Jurkat, Clone E6-1 (cell line): ENCODE measurements at regions not wholly inside any gene's neighbourhood (a gene's known extent, or its start where the extent isn't known, plus 50 kb on each side); places are given as distances from the start of the nearest gene placed in this dataset.

Source experiments
- DNase-seq: peaks from one replicate; pipeline ENCODE4 v3.0.0-alpha.2; 2011; ENCODE audit warnings: low read depth, low spot score
- H3K4me3 ChIP-seq: 2 replicates; pipeline ENCODE4 v1.5.1; 2011; ENCODE audit warnings: mild to moderate bottlenecking, low read length, control low read depth, moderate library complexity

- no peak overlapping the region for H3K4me3 ChIP-seq
- no peak for DNase-seq
Measured at GRCh38 chr2:34311816-34312215, 712.7 kb upstream of the FAM98A start.

GRCh38 chr2:34308140-34308539 lies 709.0 kb upstream of the FAM98A start:
- H3K4me3 ChIP-seq: no peak overlapping the region
- no peak for DNase-seq

- no peak for DNase-seq
- no peak overlapping the region for H3K4me3 ChIP-seq
Measured at GRCh38 chr2:34307636-34308035, 708.5 kb upstream of the FAM98A start.

- no peak overlapping the region for H3K4me3 ChIP-seq
- DNase-seq: no peak
Measured at GRCh38 chr2:34306745-34307144, 707.6 kb upstream of the FAM98A start.

GRCh38 chr2:34305587-34305986 lies 706.5 kb upstream of the FAM98A start:
- no peak for DNase-seq

GRCh38 chr2:34294961-34295360 lies 695.9 kb upstream of the FAM98A start:
- no peak overlapping the region for H3K4me3 ChIP-seq
- DNase-seq: no peak

More at GRCh38 chr2:34305587-34305986, 706.5 kb upstream of the FAM98A start:
- no peak overlapping the region for H3K4me3 ChIP-seq

GRCh38 chr2:34291076-34291475 lies 692.0 kb upstream of the FAM98A start:
- no peak overlapping the region for H3K4me3 ChIP-seq
- no peak for DNase-seq

- DNase-seq: no peak
- no peak overlapping the region for H3K4me3 ChIP-seq
Measured at GRCh38 chr2:34288016-34288415, 688.9 kb upstream of the FAM98A start.

GRCh38 chr2:34280606-34281005 lies 681.5 kb upstream of the FAM98A start:
- no peak overlapping the region for H3K4me3 ChIP-seq
- DNase-seq: no peak

- no peak for DNase-seq
- H3K4me3 ChIP-seq: no peak overlapping the region
Measured at GRCh38 chr2:34266908-34267697, 668.0 kb upstream of the FAM98A start.

- DNase-seq: no peak
- no peak overlapping the region for H3K4me3 ChIP-seq
Measured at GRCh38 chr2:34261701-34262100, 662.6 kb upstream of the FAM98A start.

- H3K4me3 ChIP-seq: no peak overlapping the region
- no peak for DNase-seq
Measured at GRCh38 chr2:34254272-34254878, 655.3 kb upstream of the FAM98A start.

GRCh38 chr2:34252111-34252510 lies 653.0 kb upstream of the FAM98A start:
- DNase-seq: no peak
- no peak overlapping the region for H3K4me3 ChIP-seq

- H3K4me3 ChIP-seq: no peak overlapping the region
- DNase-seq: no peak
Measured at GRCh38 chr2:34251578-34251977, 652.5 kb upstream of the FAM98A start.

GRCh38 chr2:34244195-34244594 lies 645.1 kb upstream of the FAM98A start:
- H3K4me3 ChIP-seq: no peak overlapping the region
- DNase-seq: no peak

- DNase-seq: no peak
- H3K4me3 ChIP-seq: no peak overlapping the region
Measured at GRCh38 chr2:34242763-34243123, 643.6 kb upstream of the FAM98A start.

GRCh38 chr2:34241905-34242762 lies 643.0 kb upstream of the FAM98A start:
- H3K4me3 ChIP-seq: no peak overlapping the region
- no peak for DNase-seq

GRCh38 chr2:34239511-34239910 lies 640.4 kb upstream of the FAM98A start:
- DNase-seq: no peak
- no peak overlapping the region for H3K4me3 ChIP-seq

GRCh38 chr2:34234823-34235222 lies 635.7 kb upstream of the FAM98A start:
- DNase-seq: no peak
- no peak overlapping the region for H3K4me3 ChIP-seq

GRCh38 chr2:34229998-34230397 lies 630.9 kb upstream of the FAM98A start:
- no peak overlapping the region for H3K4me3 ChIP-seq
- DNase-seq: no peak
